ENCODE measurements at regions not wholly inside any gene's neighbourhood (a gene's known extent, or its start where the extent isn't known, plus 50 kb on each side); places are given as distances from the start of the nearest gene placed in this dataset.

GRCh38 chr5:20610681-20611080, 622.7 kb upstream of the CDH18 start:
- TF ChIP-seq ZFX (IDR thresholded peaks at IDR 0.05; ENCODE audit: borderline replicate concordance) = no peak
- no peak for TF ChIP-seq CTCF (IDR thresholded peaks at IDR 0.05)
- no peak overlapping the region for H3K27ac ChIP-seq

GRCh38 chr5:20609126-20609525, 621.1 kb upstream of the CDH18 start:
- H3K27ac ChIP-seq = no peak overlapping the region
- TF ChIP-seq CTCF (IDR thresholded peaks at IDR 0.05) = no peak

GRCh38 chr5:20608567-20608966, 620.6 kb upstream of the CDH18 start:
- H3K27ac ChIP-seq = no peak overlapping the region
- TF ChIP-seq CTCF (IDR thresholded peaks at IDR 0.05) (no peak), ZFX (IDR thresholded peaks at IDR 0.05; ENCODE audit: borderline replicate concordance) (no peak)

- H3K27ac ChIP-seq = no peak overlapping the region
- no peak for TF ChIP-seq ZFX (IDR thresholded peaks at IDR 0.05; ENCODE audit: borderline replicate concordance)
Measured at GRCh38 chr5:20605732-20606525, 617.9 kb upstream of the CDH18 start.

GRCh38 chr5:20604992-20605391, 617.0 kb upstream of the CDH18 start:
- no peak for TF ChIP-seq CTCF (IDR thresholded peaks at IDR 0.05)
- no peak for TF ChIP-seq ZFX (IDR thresholded peaks at IDR 0.05; ENCODE audit: borderline replicate concordance)
- no peak overlapping the region for H3K27ac ChIP-seq

GRCh38 chr5:20601678-20602100, 613.7 kb upstream of the CDH18 start:
- TF ChIP-seq ZFX (IDR thresholded peaks at IDR 0.05; ENCODE audit: borderline replicate concordance) (no peak), CTCF (IDR thresholded peaks at IDR 0.05) (no peak)
- no peak overlapping the region for H3K27ac ChIP-seq

GRCh38 chr5:20590356-20590755, 602.4 kb upstream of the CDH18 start:
- TF ChIP-seq ZFX (IDR thresholded peaks at IDR 0.05; ENCODE audit: borderline replicate concordance) = no peak
- TF ChIP-seq CTCF (IDR thresholded peaks at IDR 0.05) = no peak
- H3K27ac ChIP-seq = no peak overlapping the region

GRCh38 chr5:20575571-20575970, 587.6 kb upstream of the CDH18 start:
- TF ChIP-seq CTCF (IDR thresholded peaks at IDR 0.05) = no peak
- TF ChIP-seq ZFX (IDR thresholded peaks at IDR 0.05; ENCODE audit: borderline replicate concordance) = no peak
- no peak overlapping the region for H3K27ac ChIP-seq
